H9 (cell line): ENCODE measurements at regions not wholly inside any gene's neighbourhood (a gene's known extent, or its start where the extent isn't known, plus 50 kb on each side); places are given as distances from the start of the nearest gene placed in this dataset.

Experiments used
- DNase-seq: peaks from one replicate; pipeline ENCODE4 v3.0.0-alpha.2; 2017
- H2AFZ ChIP-seq: one replicate; pipeline ENCODE4 v1.6.1; 2013; ENCODE audit warnings: mild to moderate bottlenecking, low read length, control low read depth, moderate library complexity
- H2AK5ac ChIP-seq: 2 replicates; pipeline ENCODE4 v1.6.1; 2013; ENCODE audit warnings: low read length, control low read depth, mixed read lengths; ENCODE audit not compliant: insufficient read length
- H2BK120ac ChIP-seq: one replicate; pipeline ENCODE4 v1.6.1; 2013; ENCODE audit warnings: low read depth, mild to moderate bottlenecking, low read length, control low read depth, inconsistent platforms; ENCODE audit not compliant: poor library complexity, severe bottlenecking
- H2BK12ac ChIP-seq: 2 replicates; pipeline ENCODE4 v1.6.1; 2013; ENCODE audit warnings: low read length, control low read depth, mixed read lengths, low read depth; ENCODE audit not compliant: insufficient read length
- H2BK15ac ChIP-seq: 2 replicates; pipeline ENCODE4 v1.6.1; 2013; ENCODE audit warnings: low read depth, low read length, control low read depth
- H2BK20ac ChIP-seq: one replicate; pipeline ENCODE4 v1.6.1; 2013; ENCODE audit warnings: low read depth, mild to moderate bottlenecking, low read length, control low read depth, inconsistent platforms; ENCODE audit not compliant: poor library complexity, severe bottlenecking
- H2BK5ac ChIP-seq: 2 replicates; pipeline ENCODE4 v1.6.1; 2013; ENCODE audit warnings: low read length, control low read depth, mixed read lengths; ENCODE audit not compliant: insufficient read length
- H3K14ac ChIP-seq: 2 replicates; pipeline ENCODE4 v1.6.1; 2013; ENCODE audit warnings: low read length, control low read depth; ENCODE audit not compliant: insufficient read depth
- H3K18ac ChIP-seq: 2 replicates; pipeline ENCODE4 v1.6.1; 2013; ENCODE audit warnings: low read depth, mild to moderate bottlenecking, mixed read lengths, low read length, control low read depth; ENCODE audit not compliant: insufficient read length
- H3K23ac ChIP-seq: 2 replicates; pipeline ENCODE4 v1.6.1; 2013; ENCODE audit warnings: low read length, control low read depth, mixed read lengths, low read depth; ENCODE audit not compliant: insufficient read length
- H3K23me2 ChIP-seq: 2 replicates; pipeline ENCODE4 v1.6.1; 2013; ENCODE audit warnings: low read depth, mild to moderate bottlenecking, mixed read lengths, low read length, control low read depth; ENCODE audit not compliant: insufficient read length, poor library complexity, severe bottlenecking
- H3K27ac ChIP-seq: 2 replicates; pipeline ENCODE4 v1.5.1; 2013; ENCODE audit warnings: low read length, control low read depth, mixed read lengths, low read depth; ENCODE audit not compliant: insufficient read length
- H3K27me3 ChIP-seq: 2 replicates; pipeline ENCODE4 v1.6.1; 2013; ENCODE audit warnings: low read length, control low read depth, inconsistent platforms; ENCODE audit not compliant: insufficient read depth
- H3K4ac ChIP-seq: 2 replicates; pipeline ENCODE4 v1.6.1; 2013; ENCODE audit warnings: low read depth, mild to moderate bottlenecking, control low read depth, inconsistent platforms, low read length, moderate library complexity
- H3K4me1 ChIP-seq: 2 replicates; pipeline ENCODE4 v1.6.1; 2013; ENCODE audit warnings: low read length, control low read depth, inconsistent platforms; ENCODE audit not compliant: insufficient read depth
- H3K4me2 ChIP-seq: 2 replicates; pipeline ENCODE4 v1.6.1; 2013; ENCODE audit warnings: low read length, control low read depth, mixed read lengths; ENCODE audit not compliant: insufficient read length, insufficient read depth
- H3K56ac ChIP-seq: 2 replicates; pipeline ENCODE4 v1.6.1; 2013; ENCODE audit warnings: low read depth, mild to moderate bottlenecking, mixed read lengths, low read length, control low read depth; ENCODE audit not compliant: insufficient read length
- H3K79me1 ChIP-seq: 2 replicates; pipeline ENCODE4 v1.6.1; 2013; ENCODE audit warnings: low read depth, mild to moderate bottlenecking, moderate library complexity, low read length, control low read depth, inconsistent platforms; ENCODE audit not compliant: insufficient read depth, poor library complexity, severe bottlenecking
- H3K79me2 ChIP-seq: 2 replicates; pipeline ENCODE4 v1.6.1; 2013; ENCODE audit warnings: low read length, control low read depth, inconsistent platforms; ENCODE audit not compliant: insufficient read depth
- H3K9ac ChIP-seq: 2 replicates; pipeline ENCODE4 v1.6.1; 2013; ENCODE audit warnings: low read length, control low read depth, mixed read lengths; ENCODE audit not compliant: insufficient read length; ENCODE audit errors: extremely low read depth
- H3K9me3 ChIP-seq: one replicate; pipeline ENCODE4 v1.6.1; 2013; ENCODE audit warnings: low read depth, low read length, inconsistent platforms; ENCODE audit not compliant: control insufficient read depth
- H3T11ph ChIP-seq: one replicate; pipeline ENCODE4 v1.6.1; 2013; ENCODE audit warnings: mild to moderate bottlenecking, low read length, control low read depth, inconsistent platforms
- H4K20me1 ChIP-seq: one replicate; pipeline ENCODE4 v1.6.1; 2013; ENCODE audit not compliant: control insufficient read depth, insufficient read length, insufficient read depth
- H4K5ac ChIP-seq: 2 replicates; pipeline ENCODE4 v1.6.1; 2013; ENCODE audit warnings: low read depth, mild to moderate bottlenecking, mixed read lengths, low read length, control low read depth; ENCODE audit not compliant: insufficient read length
- H4K8ac ChIP-seq: replicated peaks from 2 replicates; pipeline ENCODE4 v1.6.1; 2013; ENCODE audit warnings: low read length, control low read depth, mixed read lengths, low read depth; ENCODE audit not compliant: insufficient read length
- H4K91ac ChIP-seq: 2 replicates; pipeline ENCODE4 v1.6.1; 2013; ENCODE audit warnings: low read depth, mild to moderate bottlenecking, moderate library complexity, mixed read lengths, low read length, control low read depth; ENCODE audit not compliant: insufficient read length
- H3K27ac Mint-ChIP-seq, 3 experiments: 2 replicates in 2 of 3; 3 replicates in 1 of 3; pipeline ENCODE4 v1.8.0; 2020 to 2021; ENCODE audit warnings: mixed read lengths in 3 of 3, mild to moderate bottlenecking in 1 of 3, moderate library complexity in 1 of 3
- H3K27me3 Mint-ChIP-seq: 2 replicates; pipeline ENCODE4 v1.8.0; 2021; ENCODE audit warnings: low read depth, mild to moderate bottlenecking, moderate library complexity, mixed read lengths
- H3K36me3 Mint-ChIP-seq, 3 experiments: 2 replicates in 2 of 3; 3 replicates in 1 of 3; pipeline ENCODE4 v1.8.0; 2020 to 2021; ENCODE audit warnings: low read depth in 3 of 3, mixed read lengths in 3 of 3; ENCODE audit not compliant: insufficient read depth in 1 of 3
- H3K4me1 Mint-ChIP-seq, 2 experiments: 2 replicates each; pipeline ENCODE4 v1.8.0; 2020; ENCODE audit warnings: mixed read lengths in 2 of 2
- H3K4me3 Mint-ChIP-seq, 2 experiments: 2 replicates in 1 of 2; 3 replicates in 1 of 2; pipeline ENCODE4 v1.8.0; 2020 to 2021; ENCODE audit warnings: mild to moderate bottlenecking in 2 of 2, mixed read lengths in 2 of 2, moderate library complexity in 1 of 2
- H3K9me3 Mint-ChIP-seq, 2 experiments: 2 replicates in 1 of 2; 3 replicates in 1 of 2; pipeline ENCODE4 v1.8.0; 2020; ENCODE audit warnings: mild to moderate bottlenecking in 2 of 2, mixed read lengths in 2 of 2, moderate library complexity in 1 of 2
- WGBS: extraction: QIAGEN DNeasy Blood & Tissue Kit; methylation state at CpG from one replicate; pipeline ENCODE4 v1.1.7; 2013; ENCODE audit warnings: missing lambda C conversion rate, low lambda C conversion rate, mixed read lengths; ENCODE audit not compliant: insufficient read length; ENCODE audit errors: extremely low coverage; 5-methylcytosine and 5-hydroxymethylcytosine counted together
- TF ChIP-seq, protein P1 (sequence below): fragments of 200-600 bp; sonication (generic); conservative IDR thresholded peaks from 3 replicates; pipeline ENCODE4 v1.8.0; 2021; ENCODE audit warnings: antibody characterized with exemption, mild to moderate bottlenecking

DNA sequence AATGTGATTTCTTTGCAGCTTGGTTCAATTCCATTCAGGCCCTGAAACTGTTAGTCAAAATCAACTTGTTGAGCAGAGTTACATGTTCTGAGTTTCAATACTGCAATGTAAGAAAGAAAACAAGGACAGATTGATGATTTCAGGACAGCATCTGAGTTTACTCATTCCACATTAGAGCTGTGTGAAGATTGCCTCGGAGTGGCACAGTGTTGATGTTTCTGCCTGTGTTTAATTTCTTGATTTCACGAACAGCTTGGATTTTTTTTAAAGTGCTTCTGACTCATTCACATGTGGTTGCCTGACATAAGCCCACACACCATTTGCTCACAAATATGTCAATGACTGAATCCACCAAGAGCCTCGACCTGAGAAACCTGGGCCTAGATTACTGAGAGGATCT is 101.2 kb upstream of the PARD3 start:
- no peaks in the 10 kb centered on the region; the same call in 1 of the 2 replicates for H3K4me1 ChIP-seq
- H2BK20ac ChIP-seq = no peak overlapping the region
- H2BK15ac ChIP-seq = no peak overlapping the region
- no peaks in the 10 kb centered on the region for H3K23me2 ChIP-seq
- no peak overlapping the region for H3K9ac ChIP-seq
- no peak overlapping the region for H2AFZ ChIP-seq
- TF ChIP-seq, protein P1, sequence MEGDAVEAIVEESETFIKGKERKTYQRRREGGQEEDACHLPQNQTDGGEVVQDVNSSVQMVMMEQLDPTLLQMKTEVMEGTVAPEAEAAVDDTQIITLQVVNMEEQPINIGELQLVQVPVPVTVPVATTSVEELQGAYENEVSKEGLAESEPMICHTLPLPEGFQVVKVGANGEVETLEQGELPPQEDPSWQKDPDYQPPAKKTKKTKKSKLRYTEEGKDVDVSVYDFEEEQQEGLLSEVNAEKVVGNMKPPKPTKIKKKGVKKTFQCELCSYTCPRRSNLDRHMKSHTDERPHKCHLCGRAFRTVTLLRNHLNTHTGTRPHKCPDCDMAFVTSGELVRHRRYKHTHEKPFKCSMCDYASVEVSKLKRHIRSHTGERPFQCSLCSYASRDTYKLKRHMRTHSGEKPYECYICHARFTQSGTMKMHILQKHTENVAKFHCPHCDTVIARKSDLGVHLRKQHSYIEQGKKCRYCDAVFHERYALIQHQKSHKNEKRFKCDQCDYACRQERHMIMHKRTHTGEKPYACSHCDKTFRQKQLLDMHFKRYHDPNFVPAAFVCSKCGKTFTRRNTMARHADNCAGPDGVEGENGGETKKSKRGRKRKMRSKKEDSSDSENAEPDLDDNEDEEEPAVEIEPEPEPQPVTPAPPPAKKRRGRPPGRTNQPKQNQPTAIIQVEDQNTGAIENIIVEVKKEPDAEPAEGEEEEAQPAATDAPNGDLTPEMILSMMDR = no peak
- no peak overlapping the region for H3T11ph ChIP-seq
- DNase-seq = no peak
- H3K14ac ChIP-seq = no peak overlapping the region
- H4K8ac ChIP-seq = no peak overlapping the region
- H3K4ac ChIP-seq = no peak overlapping the region
- H3K18ac ChIP-seq = no peak overlapping the region
- no peak overlapping the region for H4K5ac ChIP-seq
- no peak overlapping the region for H2BK120ac ChIP-seq
- H2BK12ac ChIP-seq = no peak overlapping the region
- no peaks in the 10 kb centered on the region for H3K27me3 ChIP-seq
- no peaks in the 10 kb centered on the region for H4K20me1 ChIP-seq
- H3K79me2 ChIP-seq = no peaks in the 10 kb centered on the region
- no peak overlapping the region for H3K23ac ChIP-seq
- no peak overlapping the region for H3K4me2 ChIP-seq
- Mint-ChIP-seq H3K4me1 (peaks cover 16 to 20% of the 10 kb centered on the region in 2 experiments), H3K27ac (0 out of 7 replicates have a peak overlapping the region, but pooled peaks of 1 of the 3 experiments have one; percentile 48), H3K36me3 (no peaks in the 10 kb centered on the region), H3K4me3 (no peak overlapping the region), H3K9me3 (no peaks in the 10 kb centered on the region), H3K27me3 (no peaks in the 10 kb centered on the region; the same call in none of the 2 replicates)
- no CpG with 5 or more reads among the region's 3 CpGs for WGBS
- H2BK5ac ChIP-seq = no peak overlapping the region
- no peaks in the 10 kb centered on the region for H3K79me1 ChIP-seq
- no peaks in the 10 kb centered on the region for H3K9me3 ChIP-seq
- no peak overlapping the region for H4K91ac ChIP-seq
- H3K27ac ChIP-seq = no peak overlapping the region
- H3K56ac ChIP-seq = no peak overlapping the region
- no peak overlapping the region for H2AK5ac ChIP-seq
